SK-N-SH (cell line): ENCODE measurements at regions not wholly inside any gene's neighbourhood (a gene's known extent, or its start where the extent isn't known, plus 50 kb on each side); places are given as distances from the start of the nearest gene placed in this dataset.

Experiments
- ELF1 ChIP-seq: IDR thresholded peaks from 2 replicates; pipeline ENCODE4 v1.4.0; 2012
- EP300 ChIP-seq, 2 experiments: IDR thresholded peaks; 2 replicates each; pipeline versions ENCODE4 v1.4.0 to v1.6.1; 2012; ENCODE audit warnings: borderline replicate concordance in 1 of 2, low read depth in 1 of 2, low read length in 1 of 2
- FOXJ3 ChIP-seq: sonication (generic); formaldehyde crosslinking; IDR thresholded peaks from 2 replicates; pipeline ENCODE4 v1.5.1; 2020; ENCODE audit warnings: mild to moderate bottlenecking, missing genetic modification reagents
- IRF3 ChIP-seq: fragments of 150-350 bp; IDR thresholded peaks from 2 replicates; pipeline ENCODE4 v1.6.1; 2016; ENCODE audit warnings: mild to moderate bottlenecking, low read depth, low read length
- NFIC ChIP-seq: IDR thresholded peaks from 2 replicates; pipeline ENCODE4 v1.4.0; 2012; ENCODE audit warnings: borderline replicate concordance
- NRF1 ChIP-seq: IDR thresholded peaks from 2 replicates; pipeline ENCODE4 v1.6.1; 2012; ENCODE audit warnings: low read depth, mild to moderate bottlenecking, low read length
- RAD21 ChIP-seq: IDR thresholded peaks from 2 replicates; pipeline ENCODE4 v1.6.1; 2012; ENCODE audit warnings: mild to moderate bottlenecking, low read length
- SIN3A ChIP-seq: IDR thresholded peaks from 2 replicates; pipeline ENCODE4 v1.6.1; 2012; ENCODE audit warnings: low read depth, mild to moderate bottlenecking, low read length, moderate library complexity, borderline replicate concordance
- TCF12 ChIP-seq: IDR thresholded peaks from 2 replicates; pipeline ENCODE4 v1.4.0; 2012
- USF2 ChIP-seq: fragments of 150-350 bp; IDR thresholded peaks from 2 replicates; pipeline ENCODE4 v1.6.1; 2017; ENCODE audit warnings: antibody characterized with exemption, low read length, low read depth, borderline replicate concordance
- ZBTB33 ChIP-seq: IDR thresholded peaks from 2 replicates; pipeline ENCODE4 v1.4.0; 2012; ENCODE audit warnings: low read depth, borderline replicate concordance
- TF ChIP-seq, protein P1 (sequence below): fragments of 200-600 bp; sonication (generic); IDR thresholded peaks from 2 replicates; pipeline ENCODE4 v1.6.1; 2017; ENCODE audit warnings: antibody characterized with exemption, mild to moderate bottlenecking, moderate library complexity

GRCh38 chr18:28409811-28410210 is 232.9 kb upstream of the CDH2 start:
- TF ChIP-seq, protein P1, sequence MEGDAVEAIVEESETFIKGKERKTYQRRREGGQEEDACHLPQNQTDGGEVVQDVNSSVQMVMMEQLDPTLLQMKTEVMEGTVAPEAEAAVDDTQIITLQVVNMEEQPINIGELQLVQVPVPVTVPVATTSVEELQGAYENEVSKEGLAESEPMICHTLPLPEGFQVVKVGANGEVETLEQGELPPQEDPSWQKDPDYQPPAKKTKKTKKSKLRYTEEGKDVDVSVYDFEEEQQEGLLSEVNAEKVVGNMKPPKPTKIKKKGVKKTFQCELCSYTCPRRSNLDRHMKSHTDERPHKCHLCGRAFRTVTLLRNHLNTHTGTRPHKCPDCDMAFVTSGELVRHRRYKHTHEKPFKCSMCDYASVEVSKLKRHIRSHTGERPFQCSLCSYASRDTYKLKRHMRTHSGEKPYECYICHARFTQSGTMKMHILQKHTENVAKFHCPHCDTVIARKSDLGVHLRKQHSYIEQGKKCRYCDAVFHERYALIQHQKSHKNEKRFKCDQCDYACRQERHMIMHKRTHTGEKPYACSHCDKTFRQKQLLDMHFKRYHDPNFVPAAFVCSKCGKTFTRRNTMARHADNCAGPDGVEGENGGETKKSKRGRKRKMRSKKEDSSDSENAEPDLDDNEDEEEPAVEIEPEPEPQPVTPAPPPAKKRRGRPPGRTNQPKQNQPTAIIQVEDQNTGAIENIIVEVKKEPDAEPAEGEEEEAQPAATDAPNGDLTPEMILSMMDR: no peak
- TF ChIP-seq ELF1: no peak
- TF ChIP-seq IRF3: no peak
- no peak for TF ChIP-seq ZBTB33
- TF ChIP-seq USF2: no peak
- TF ChIP-seq NFIC: no peak
- TF ChIP-seq RAD21: no peak
- no peak for TF ChIP-seq EP300 (IDR thresholded peaks at IDR 0.05; ENCODE audit: borderline replicate concordance in 1 of 2, low read depth in 1 of 2, low read length in 1 of 2)
- no peak for TF ChIP-seq TCF12
- no peak for TF ChIP-seq FOXJ3 (CRISPR knock-in tag)
- TF ChIP-seq SIN3A: no peak
- no peak for TF ChIP-seq NRF1
